Cardiac fibroblast (primary cell): ENCODE measurements at regions not wholly inside any gene's neighbourhood (a gene's known extent, or its start where the extent isn't known, plus 50 kb on each side); places are given as distances from the start of the nearest gene placed in this dataset.

Experiments used
- DNase-seq, 2 donors: peaks; one replicate each; pipeline versions ENCODE4 v3.0.0 to v3.0.0-alpha.2; 2010; ENCODE audit warnings: low read depth in 2 of 2
- H3K4me3 ChIP-seq, 2 donors: replicated peaks in 1 of 2; 1 replicate in 1 of 2; 2 replicates in 1 of 2; pipeline ENCODE4 v1.5.1; 2011; ENCODE audit warnings: low read depth in 2 of 2, low read length in 2 of 2, mild to moderate bottlenecking in 2 of 2, moderate library complexity in 1 of 2
- TF ChIP-seq, protein P1 (sequence below): IDR thresholded peaks from one replicate; pipeline ENCODE4 v1.5.1; 2011; ENCODE audit warnings: low read depth, mild to moderate bottlenecking, low read length, inconsistent platforms

GRCh38 chr1:223012176-223012788 lies 130.8 kb downstream of the TLR5 start:
- TF ChIP-seq, protein P1, sequence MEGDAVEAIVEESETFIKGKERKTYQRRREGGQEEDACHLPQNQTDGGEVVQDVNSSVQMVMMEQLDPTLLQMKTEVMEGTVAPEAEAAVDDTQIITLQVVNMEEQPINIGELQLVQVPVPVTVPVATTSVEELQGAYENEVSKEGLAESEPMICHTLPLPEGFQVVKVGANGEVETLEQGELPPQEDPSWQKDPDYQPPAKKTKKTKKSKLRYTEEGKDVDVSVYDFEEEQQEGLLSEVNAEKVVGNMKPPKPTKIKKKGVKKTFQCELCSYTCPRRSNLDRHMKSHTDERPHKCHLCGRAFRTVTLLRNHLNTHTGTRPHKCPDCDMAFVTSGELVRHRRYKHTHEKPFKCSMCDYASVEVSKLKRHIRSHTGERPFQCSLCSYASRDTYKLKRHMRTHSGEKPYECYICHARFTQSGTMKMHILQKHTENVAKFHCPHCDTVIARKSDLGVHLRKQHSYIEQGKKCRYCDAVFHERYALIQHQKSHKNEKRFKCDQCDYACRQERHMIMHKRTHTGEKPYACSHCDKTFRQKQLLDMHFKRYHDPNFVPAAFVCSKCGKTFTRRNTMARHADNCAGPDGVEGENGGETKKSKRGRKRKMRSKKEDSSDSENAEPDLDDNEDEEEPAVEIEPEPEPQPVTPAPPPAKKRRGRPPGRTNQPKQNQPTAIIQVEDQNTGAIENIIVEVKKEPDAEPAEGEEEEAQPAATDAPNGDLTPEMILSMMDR, result no peak
- no peak for DNase-seq

GRCh38 chr1:223012938-223013337 lies 130.1 kb downstream of the TLR5 start:
- DNase-seq, result no peak
- no peak overlapping the region for H3K4me3 ChIP-seq
- TF ChIP-seq, protein P1, result no peak

More at GRCh38 chr1:223012176-223012788, 130.8 kb downstream of the TLR5 start:
- H3K4me3 ChIP-seq, result no peak overlapping the region

DNA sequence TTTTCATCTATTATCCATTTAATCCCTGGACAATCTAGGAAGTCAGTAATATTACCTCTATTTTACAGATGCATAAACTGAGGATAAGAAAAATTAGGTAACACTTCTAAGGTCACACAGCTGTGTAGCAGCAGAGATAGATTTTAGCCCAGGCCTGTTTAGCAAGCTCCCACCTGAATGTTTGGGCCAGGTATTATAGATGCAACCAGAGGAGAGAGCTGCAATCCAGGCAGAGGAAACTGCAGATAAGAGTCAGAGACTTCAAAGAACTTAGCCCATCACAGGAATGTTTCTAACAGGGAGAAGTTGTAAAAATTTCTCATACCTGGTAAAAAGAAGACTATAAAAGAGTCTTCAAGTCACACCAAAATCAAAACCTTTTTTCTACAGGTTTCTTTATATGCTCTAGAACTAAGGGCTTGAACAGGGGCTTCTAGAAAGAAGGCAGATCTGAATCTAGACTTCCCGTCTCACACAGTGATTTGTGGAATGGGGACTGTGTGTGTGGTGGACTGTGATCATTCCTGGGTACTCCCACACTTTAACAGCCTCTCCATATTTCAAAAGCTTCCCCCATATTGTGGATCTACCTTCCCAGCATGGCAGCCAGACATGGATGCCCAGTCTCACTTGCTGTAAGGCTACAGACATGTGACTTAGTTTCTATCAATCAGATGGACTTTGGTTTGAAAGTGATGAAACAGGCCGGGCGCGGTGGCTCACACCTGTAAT lies 128.7 kb downstream of the TLR5 start:
- TF ChIP-seq, protein P1, result no peak
- no peak for DNase-seq
- no peak overlapping the region for H3K4me3 ChIP-seq

DNA sequence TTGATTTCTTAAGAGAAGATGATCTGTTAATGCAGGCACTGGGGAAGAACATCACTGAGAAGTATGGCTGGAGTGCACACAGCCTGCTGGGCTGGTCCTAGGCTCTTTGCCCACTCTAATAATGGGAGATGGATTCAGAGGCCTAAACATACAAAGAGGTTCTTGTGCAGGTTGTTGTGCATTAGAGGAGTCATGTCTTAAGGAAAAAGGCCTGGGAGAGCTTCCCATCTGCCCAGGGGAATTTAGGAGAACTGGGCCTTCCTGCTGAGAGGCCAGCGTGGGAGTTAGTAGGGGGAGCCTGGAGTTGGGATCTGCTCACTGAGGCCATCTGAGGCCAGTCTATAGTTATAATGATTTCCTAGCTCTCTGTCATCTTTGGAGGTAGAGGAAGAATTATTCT lies 126.7 kb downstream of the TLR5 start:
- no peak overlapping the region for H3K4me3 ChIP-seq
- DNase-seq, result no peak
- TF ChIP-seq, protein P1, result no peak

DNA sequence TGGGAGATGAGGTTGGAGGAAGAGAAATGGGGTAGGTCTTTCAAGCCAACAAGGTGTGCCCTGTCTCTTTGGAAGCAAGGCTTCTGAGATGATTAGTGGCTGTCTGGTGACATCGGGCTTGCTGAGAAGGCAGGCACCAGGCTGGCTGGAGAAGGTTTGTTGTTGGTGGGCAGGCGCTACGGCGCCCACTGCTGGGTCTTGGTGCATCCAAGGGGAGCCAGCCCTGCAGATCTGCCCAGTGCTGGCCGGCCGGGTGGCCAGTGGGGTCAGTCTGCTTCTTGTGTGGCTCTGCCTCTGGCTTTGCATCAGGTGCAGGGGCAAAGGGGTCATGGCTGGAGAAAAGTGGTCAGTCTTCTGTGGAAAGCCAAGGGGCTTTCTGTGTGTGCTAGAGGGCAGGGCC lies 126.2 kb downstream of the TLR5 start:
- H3K4me3 ChIP-seq, result no peak overlapping the region
- no peak for DNase-seq
- TF ChIP-seq, protein P1, result no peak

- TF ChIP-seq, protein P1, result no peak
- no peak for DNase-seq
- H3K4me3 ChIP-seq, result no peak overlapping the region
Observed at GRCh38 chr1:223017291-223017690, 125.8 kb downstream of the TLR5 start.
